Left lung (tissue), 4 donors: ENCODE measurements at regions not wholly inside any gene's neighbourhood (a gene's known extent, or its start where the extent isn't known, plus 50 kb on each side); places are given as distances from the start of the nearest gene placed in this dataset.

Experiments
- ATAC-seq: fragments of 200-7000 bp; cut with Tn5 transposase; one replicate; pipeline ENCODE4 v1.9.1; 2020; ENCODE audit warnings: moderate library complexity
- DNase-seq, 4 donors: peaks; one replicate each; pipeline ENCODE4 v3.0.0-alpha.2; 2013 to 2020
- H3K27ac ChIP-seq, 2 donors: fragments of 200-600 bp; sonication (generic) in 1 of 2; one replicate each; pipeline versions ENCODE4 v1.5.0 to v1.8.0; 2020 to 2021
- H3K27me3 ChIP-seq, 2 donors: fragments of 200-600 bp; sonication (generic) in 1 of 2; one replicate each; pipeline versions ENCODE4 v1.5.0 to v1.8.0; 2020 to 2021
- H3K36me3 ChIP-seq, 2 donors: fragments of 200-600 bp; sonication (generic) in 1 of 2; one replicate each; pipeline versions ENCODE4 v1.5.0 to v1.8.0; 2020 to 2021
- H3K4me1 ChIP-seq, 2 donors: fragments of 200-600 bp; one replicate each; pipeline ENCODE4 v1.8.0; 2021
- H3K4me3 ChIP-seq, 2 donors: fragments of 200-600 bp; sonication (generic) in 1 of 2; one replicate each; pipeline versions ENCODE4 v1.5.0 to v1.8.0; 2020 to 2021; ENCODE audit warnings: mild to moderate bottlenecking in 1 of 2
- H3K9me3 ChIP-seq, 2 donors: fragments of 200-600 bp; sonication (generic) in 1 of 2; one replicate each; pipeline versions ENCODE4 v1.5.0 to v1.8.0; 2020 to 2021
- CTCF ChIP-seq, 2 donors: fragments of 200-600 bp; sonication (generic) in 1 of 2; IDR thresholded peaks; one replicate each; pipeline versions ENCODE4 v1.5.0 to v1.8.0; 2021; ENCODE audit warnings: antibody characterized with exemption in 2 of 2
- intact Hi-C, 2 donors: fragments of 100-400 bp; cut with DNase I; formaldehyde crosslinking; loops; one replicate each; pipeline versions ENCODE4 v1.11.2 to v1.14.2; 2022
- donor health status: DM: no; HTN: yes; CAD: no.
- donor health status: DM: no; HTN: no; CAD: no.

DNA sequence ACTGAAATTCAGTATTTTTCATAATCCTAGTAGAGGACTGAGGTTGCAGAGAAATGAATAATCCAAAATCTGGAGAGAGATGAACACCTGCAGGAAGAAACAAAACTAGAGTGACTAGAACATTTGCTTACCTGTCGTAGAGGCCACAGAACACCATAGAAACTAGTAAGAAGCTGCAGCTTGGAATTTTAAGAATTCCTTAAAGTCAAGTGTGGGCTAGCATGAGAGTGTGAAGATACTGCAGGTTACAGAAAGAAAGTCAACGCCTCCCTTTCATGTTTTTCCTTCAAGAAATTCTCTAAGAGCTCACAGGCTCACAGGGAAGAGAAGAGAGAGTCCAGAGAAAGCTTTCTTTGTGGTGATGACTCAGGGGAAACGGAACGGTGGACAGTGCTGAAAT lies 633.7 kb downstream of the LRRIQ3 start:
- Histone ChIP-seq H3K27ac (no peak overlapping the region), H3K9me3 (peaks cover 0 to 4% of the 10 kb centered on the region in 2 donors), H3K4me1 (no peaks in the 10 kb centered on the region), H3K36me3 (no peaks in the 10 kb centered on the region), H3K27me3 (no peaks in the 10 kb centered on the region), H3K4me3 (no peak overlapping the region)
- DNase-seq: no peak
- ATAC-seq: no peak
- intact Hi-C loops: no loop called here
- no peak for TF ChIP-seq CTCF (IDR thresholded peaks at IDR 0.05)

- TF ChIP-seq CTCF (IDR thresholded peaks at IDR 0.05): no peak
- ATAC-seq (no peak), DNase-seq (no peak)
- Histone ChIP-seq H3K4me3 (no peak overlapping the region), H3K27ac (no peak overlapping the region), H3K9me3 (peaks cover 0 to 13% of the 10 kb centered on the region in 2 donors), H3K27me3 (no peaks in the 10 kb centered on the region), H3K36me3 (no peaks in the 10 kb centered on the region), H3K4me1 (no peaks in the 10 kb centered on the region)
- intact Hi-C loops: no loop called here
Observed at GRCh38 chr1:73556270-73556669, 641.7 kb downstream of the LRRIQ3 start.

DNA sequence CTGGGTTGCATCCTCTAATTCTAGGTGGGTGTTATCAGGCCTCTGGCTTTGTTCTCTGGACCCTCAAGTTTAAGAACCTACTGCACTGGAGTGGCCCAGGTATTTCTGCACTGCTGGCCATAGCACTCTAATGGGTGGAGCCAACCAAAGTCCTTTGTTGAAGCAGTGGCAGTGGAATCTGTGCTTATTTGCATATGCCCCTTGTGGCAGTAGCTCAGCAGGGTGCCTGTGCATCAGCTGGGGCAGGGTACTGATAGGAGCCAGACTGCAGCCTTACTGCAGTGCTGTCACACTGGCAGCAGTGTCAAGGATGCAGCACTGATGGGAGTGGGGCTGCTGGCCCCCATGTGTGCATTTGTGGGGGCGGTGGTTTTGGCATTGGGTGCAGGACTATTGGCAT lies 660.6 kb downstream of the LRRIQ3 start:
- TF ChIP-seq CTCF (IDR thresholded peaks at IDR 0.05): no peak
- DNase-seq (no peak), ATAC-seq (no peak)
- H3K4me3 ChIP-seq: no peak overlapping the region
- H3K4me1 ChIP-seq: no peaks in the 10 kb centered on the region
- H3K27ac ChIP-seq: no peak overlapping the region
- H3K27me3 ChIP-seq: no peaks in the 10 kb centered on the region
- peaks cover 0 to 19% of the 10 kb centered on the region in 2 donors for H3K9me3 ChIP-seq
- H3K36me3 ChIP-seq: no peaks in the 10 kb centered on the region
- intact Hi-C loops: no loop called here

DNA sequence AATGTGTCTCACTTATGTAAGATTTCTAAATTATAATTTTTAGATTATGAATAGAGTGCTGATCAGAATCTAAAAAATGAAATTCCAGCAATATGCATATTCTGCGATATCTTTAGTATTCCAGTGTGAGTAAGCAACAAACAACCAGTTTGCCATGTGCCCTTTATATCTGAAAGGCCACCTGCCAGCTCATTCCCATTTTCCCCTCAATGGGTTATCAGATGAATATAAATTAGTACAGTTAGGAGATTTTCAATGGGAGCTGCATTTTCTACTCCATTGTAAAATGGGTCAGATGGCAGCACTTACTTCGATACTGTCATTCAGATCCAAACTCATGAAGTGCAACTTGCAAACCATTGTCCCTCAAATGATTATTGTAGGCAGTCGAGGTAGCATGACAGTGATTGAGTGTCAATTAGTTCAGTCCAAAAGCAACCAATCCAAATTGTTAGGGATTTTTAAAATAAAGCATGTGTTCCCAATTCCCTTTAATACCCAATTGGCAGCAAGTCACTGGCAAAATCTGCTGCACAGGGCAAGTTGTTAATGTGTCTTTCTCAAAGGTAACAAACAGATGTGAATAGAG lies 680.3 kb downstream of the LRRIQ3 start:
- no peaks in the 10 kb centered on the region for H3K36me3 ChIP-seq
- no peak for TF ChIP-seq CTCF (IDR thresholded peaks at IDR 0.05)
- H3K27me3 ChIP-seq: no peaks in the 10 kb centered on the region
- ATAC-seq (no peak), DNase-seq (no peak)
- intact Hi-C loops: no loop called here
- no peak overlapping the region for H3K27ac ChIP-seq
- H3K4me1 ChIP-seq: no peaks in the 10 kb centered on the region
- H3K4me3 ChIP-seq: no peak overlapping the region
- no peaks in the 10 kb centered on the region for H3K9me3 ChIP-seq

GRCh38 chr1:73516451-73516850 lies 681.5 kb downstream of the LRRIQ3 start:
- Histone ChIP-seq H3K9me3 (no peaks in the 10 kb centered on the region), H3K27ac (no peak overlapping the region), H3K27me3 (no peaks in the 10 kb centered on the region), H3K4me1 (no peaks in the 10 kb centered on the region), H3K36me3 (no peaks in the 10 kb centered on the region), H3K4me3 (no peak overlapping the region)
- no peak for DNase-seq
- intact Hi-C loops: no loop called here
- TF ChIP-seq CTCF (IDR thresholded peaks at IDR 0.05): no peak
- no peak for ATAC-seq
